ENCODE measurements at regions not wholly inside any gene's neighbourhood (a gene's known extent, or its start where the extent isn't known, plus 50 kb on each side); places are given as distances from the start of the nearest gene placed in this dataset.

DNA sequence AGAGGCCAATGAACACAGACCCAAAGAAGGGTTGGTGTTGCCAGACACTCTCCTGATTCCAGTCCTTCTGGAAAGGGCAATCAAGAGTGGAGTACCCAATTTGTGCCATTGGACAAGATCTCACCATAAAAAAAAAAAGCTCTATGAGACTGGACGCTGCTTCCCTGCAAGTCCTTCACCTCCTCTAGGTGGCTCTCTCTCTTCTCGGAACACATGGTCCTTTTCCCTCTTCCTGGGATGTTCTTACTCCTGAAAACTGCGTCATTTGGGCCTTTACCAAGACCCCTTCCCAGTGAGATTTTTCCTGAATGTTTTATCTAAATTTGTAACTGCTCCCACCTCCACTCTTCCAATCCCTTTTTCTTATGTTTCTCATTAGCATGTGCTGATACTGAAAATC lies 280.8 kb downstream of the FOXA2 start:
- Histone ChIP-seq H3K4me3 (no peak overlapping the region), H3K4me1 (ENCODE audit: control insufficient read depth in 5 of 5, insufficient read depth in 5 of 5, low read length in 5 of 5) (peaks cover 0 to 4% (median 0%) of the 10 kb centered on the region in 5 donors), H3K9ac (ENCODE audit: insufficient read depth in 1 of 2, low read length in 2 of 2) (no peak overlapping the region), H3K9me3 (ENCODE audit: control insufficient read depth in 4 of 4, insufficient read depth in 3 of 4, low read length in 3 of 4) (no peaks in the 10 kb centered on the region), H3K36me3 (ENCODE audit: control insufficient read depth in 4 of 4, insufficient read depth in 4 of 4, low read length in 4 of 4) (no peaks in the 10 kb centered on the region), H3K27ac (ENCODE audit: low read depth in 1 of 2, low read length in 1 of 2) (no peak overlapping the region), H3K27me3 (ENCODE audit: control insufficient read depth in 3 of 3, insufficient read depth in 3 of 3, low read length in 2 of 3) (no peaks in the 10 kb centered on the region)
- TF ChIP-seq, protein P1, sequence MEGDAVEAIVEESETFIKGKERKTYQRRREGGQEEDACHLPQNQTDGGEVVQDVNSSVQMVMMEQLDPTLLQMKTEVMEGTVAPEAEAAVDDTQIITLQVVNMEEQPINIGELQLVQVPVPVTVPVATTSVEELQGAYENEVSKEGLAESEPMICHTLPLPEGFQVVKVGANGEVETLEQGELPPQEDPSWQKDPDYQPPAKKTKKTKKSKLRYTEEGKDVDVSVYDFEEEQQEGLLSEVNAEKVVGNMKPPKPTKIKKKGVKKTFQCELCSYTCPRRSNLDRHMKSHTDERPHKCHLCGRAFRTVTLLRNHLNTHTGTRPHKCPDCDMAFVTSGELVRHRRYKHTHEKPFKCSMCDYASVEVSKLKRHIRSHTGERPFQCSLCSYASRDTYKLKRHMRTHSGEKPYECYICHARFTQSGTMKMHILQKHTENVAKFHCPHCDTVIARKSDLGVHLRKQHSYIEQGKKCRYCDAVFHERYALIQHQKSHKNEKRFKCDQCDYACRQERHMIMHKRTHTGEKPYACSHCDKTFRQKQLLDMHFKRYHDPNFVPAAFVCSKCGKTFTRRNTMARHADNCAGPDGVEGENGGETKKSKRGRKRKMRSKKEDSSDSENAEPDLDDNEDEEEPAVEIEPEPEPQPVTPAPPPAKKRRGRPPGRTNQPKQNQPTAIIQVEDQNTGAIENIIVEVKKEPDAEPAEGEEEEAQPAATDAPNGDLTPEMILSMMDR (IDR thresholded peaks at IDR 0.05; ENCODE audit: control extremely low read depth, extremely low read depth): no peak
- ATAC-seq (ENCODE audit: insufficient read depth, low FRiP score): no peak
- 51 to 77% methylated on average over 3 of the region's 3 CpGs for WGBS, 2 donors
- DNase-seq: no peak

DNA sequence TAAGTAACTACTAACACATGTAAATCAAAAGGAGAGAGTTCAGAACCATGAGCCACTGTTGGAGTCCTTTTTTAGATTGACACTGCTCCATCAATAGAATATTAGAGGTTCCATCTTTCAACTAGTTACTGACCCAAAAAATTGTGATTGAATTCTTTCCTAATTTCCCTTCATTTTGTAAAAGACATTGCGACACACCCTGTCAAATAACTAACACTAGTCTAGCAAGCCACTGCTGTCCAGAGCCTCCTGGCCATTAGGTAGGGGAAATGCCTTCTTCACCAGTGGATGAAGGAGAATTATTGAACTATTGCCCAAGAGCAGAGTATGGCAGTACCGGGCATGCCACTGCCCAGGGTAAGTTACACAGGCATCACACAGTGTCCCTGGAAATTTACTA lies 282.3 kb downstream of the FOXA2 start:
- Histone ChIP-seq H3K9me3 (ENCODE audit: control insufficient read depth in 4 of 4, insufficient read depth in 3 of 4, low read length in 3 of 4) (no peaks in the 10 kb centered on the region), H3K36me3 (ENCODE audit: control insufficient read depth in 4 of 4, insufficient read depth in 4 of 4, low read length in 4 of 4) (no peaks in the 10 kb centered on the region), H3K9ac (ENCODE audit: insufficient read depth in 1 of 2, low read length in 2 of 2) (no peak overlapping the region), H3K4me3 (no peak overlapping the region), H3K27ac (ENCODE audit: low read depth in 1 of 2, low read length in 1 of 2) (no peak overlapping the region), H3K27me3 (ENCODE audit: control insufficient read depth in 3 of 3, insufficient read depth in 3 of 3, low read length in 2 of 3) (no peaks in the 10 kb centered on the region), H3K4me1 (ENCODE audit: control insufficient read depth in 5 of 5, insufficient read depth in 5 of 5, low read length in 5 of 5) (peaks cover 0 to 4% (median 0%) of the 10 kb centered on the region in 5 donors)
- no peak for DNase-seq
- no peak for ATAC-seq (ENCODE audit: insufficient read depth, low FRiP score)
- TF ChIP-seq, protein P1 (IDR thresholded peaks at IDR 0.05; ENCODE audit: control extremely low read depth, extremely low read depth): no peak
- 84 to 90% methylated on average over 2 of the region's 2 CpGs for WGBS, 2 donors

DNA sequence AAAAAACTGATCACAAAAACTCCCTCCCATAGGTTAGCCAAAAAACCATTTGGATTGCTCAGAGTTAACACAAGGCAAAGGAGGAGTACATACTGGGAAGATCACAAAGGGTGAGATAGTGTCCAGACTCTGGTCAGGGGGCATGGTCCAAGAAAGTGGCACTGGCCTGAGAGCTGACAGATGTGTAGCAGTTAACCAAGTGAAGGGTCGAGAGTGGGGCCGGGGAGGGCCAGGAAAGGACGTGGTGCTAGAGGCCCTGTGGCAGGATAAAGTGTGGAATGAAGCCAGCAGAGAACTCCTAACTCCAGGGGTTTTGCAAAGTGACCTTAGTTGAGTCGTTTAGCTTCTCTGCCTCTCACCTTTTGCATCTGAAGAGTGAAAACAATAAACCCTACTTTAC lies 290.5 kb downstream of the FOXA2 start:
- no peak for ATAC-seq (ENCODE audit: insufficient read depth, low FRiP score)

DNA sequence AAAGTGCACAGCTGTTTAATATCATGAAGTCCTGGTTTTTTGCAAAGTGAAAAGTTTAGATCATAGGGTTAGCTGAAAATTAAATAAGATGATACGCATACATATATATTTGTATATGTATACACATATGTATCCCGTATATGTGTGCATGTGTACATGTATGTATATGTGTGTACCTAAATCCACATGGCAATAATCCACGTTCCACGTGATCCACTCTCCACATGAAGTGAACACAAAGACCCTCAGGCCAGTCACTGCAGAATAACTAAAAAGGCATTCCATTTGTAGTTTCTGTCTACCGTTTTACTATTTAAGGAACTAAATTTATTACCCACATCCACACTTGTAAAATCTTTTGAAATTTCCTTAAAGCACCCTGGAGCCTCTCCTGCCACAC lies 294.9 kb downstream of the FOXA2 start:
- 72 to 73% methylated on average over 5 of the region's 5 CpGs for WGBS, 2 donors
- ATAC-seq (ENCODE audit: insufficient read depth, low FRiP score) (no peak), DNase-seq (no peak)
- Histone ChIP-seq H3K36me3 (ENCODE audit: control insufficient read depth in 4 of 4, insufficient read depth in 4 of 4, low read length in 4 of 4) (no peaks in the 10 kb centered on the region), H3K9ac (ENCODE audit: insufficient read depth in 1 of 2, low read length in 2 of 2) (no peak overlapping the region), H3K27me3 (ENCODE audit: control insufficient read depth in 3 of 3, insufficient read depth in 3 of 3, low read length in 2 of 3) (peaks cover 0 to 3% (median 0%) of the 10 kb centered on the region in 3 donors), H3K4me1 (ENCODE audit: control insufficient read depth in 5 of 5, insufficient read depth in 5 of 5, low read length in 5 of 5) (no peaks in the 10 kb centered on the region), H3K9me3 (ENCODE audit: control insufficient read depth in 4 of 4, insufficient read depth in 3 of 4, low read length in 3 of 4) (no peaks in the 10 kb centered on the region), H3K4me3 (no peak overlapping the region), H3K27ac (ENCODE audit: low read depth in 1 of 2, low read length in 1 of 2) (no peak overlapping the region)
- TF ChIP-seq, protein P1 (IDR thresholded peaks at IDR 0.05; ENCODE audit: control extremely low read depth, extremely low read depth): no peak

More for the DNA sequence above, 290.5 kb downstream of the FOXA2 start:
- Histone ChIP-seq H3K27me3 (ENCODE audit: control insufficient read depth in 3 of 3, insufficient read depth in 3 of 3, low read length in 2 of 3) (no peaks in the 10 kb centered on the region), H3K9me3 (ENCODE audit: control insufficient read depth in 4 of 4, insufficient read depth in 3 of 4, low read length in 3 of 4) (no peaks in the 10 kb centered on the region), H3K36me3 (ENCODE audit: control insufficient read depth in 4 of 4, insufficient read depth in 4 of 4, low read length in 4 of 4) (no peaks in the 10 kb centered on the region), H3K4me3 (no peak overlapping the region), H3K4me1 (ENCODE audit: control insufficient read depth in 5 of 5, insufficient read depth in 5 of 5, low read length in 5 of 5) (no peaks in the 10 kb centered on the region), H3K9ac (ENCODE audit: insufficient read depth in 1 of 2, low read length in 2 of 2) (no peak overlapping the region), H3K27ac (ENCODE audit: low read depth in 1 of 2, low read length in 1 of 2) (no peak overlapping the region)
- no peak for DNase-seq
- WGBS, 2 donors: 71 to 80% methylated on average over 4 of the region's 4 CpGs
- TF ChIP-seq, protein P1 (IDR thresholded peaks at IDR 0.05; ENCODE audit: control extremely low read depth, extremely low read depth): no peak
